Neural progenitor cell (in vitro differentiated cells): ENCODE measurements at regions not wholly inside any gene's neighbourhood (a gene's known extent, or its start where the extent isn't known, plus 50 kb on each side); places are given as distances from the start of the nearest gene placed in this dataset.

ENCODE experiments used
- DNase-seq: peaks from one replicate; pipeline ENCODE4 v3.0.0-alpha.2; 2016; ENCODE audit warnings: low spot score
- H2AFZ ChIP-seq: fragments of 200-600 bp; sonication (generic); replicated peaks from 2 replicates; pipeline ENCODE4 v1.6.1; 2016; ENCODE audit warnings: antibody characterized with exemption
- H3F3A ChIP-seq: fragments of 200-600 bp; sonication (generic); 2 replicates; pipeline ENCODE4 v1.6.1; 2016; ENCODE audit warnings: antibody characterized with exemption, low read depth
- H3K27ac ChIP-seq: fragments of 200-600 bp; sonication (generic); 2 replicates; pipeline ENCODE4 v1.5.1; 2016; ENCODE audit warnings: mild to moderate bottlenecking
- H3K27me3 ChIP-seq: fragments of 200-600 bp; sonication (generic); 2 replicates; pipeline ENCODE4 v1.6.1; 2016; ENCODE audit warnings: mild to moderate bottlenecking, moderate library complexity
- H3K36me3 ChIP-seq: fragments of 200-600 bp; sonication (generic); 2 replicates; pipeline ENCODE4 v1.5.1; 2016
- H3K4me1 ChIP-seq: fragments of 200-600 bp; sonication (generic); 2 replicates; pipeline ENCODE4 v1.6.1; 2016; ENCODE audit warnings: mixed run types
- H3K4me2 ChIP-seq: fragments of 200-600 bp; sonication (generic); 2 replicates; pipeline ENCODE4 v1.6.1; 2016
- H3K4me3 ChIP-seq: fragments of 200-600 bp; sonication (generic); 2 replicates; pipeline ENCODE4 v1.5.1; 2016
- H3K79me2 ChIP-seq: fragments of 200-600 bp; sonication (generic); 2 replicates; pipeline ENCODE4 v1.6.1; 2016; ENCODE audit warnings: low read depth
- H3K9ac ChIP-seq: fragments of 200-600 bp; sonication (generic); 2 replicates; pipeline ENCODE4 v1.6.1; 2016
- H3K9me3 ChIP-seq: fragments of 200-600 bp; sonication (generic); 2 replicates; pipeline ENCODE4 v1.5.1; 2016; ENCODE audit warnings: low read depth
- H4K20me1 ChIP-seq: fragments of 200-600 bp; sonication (generic); 2 replicates; pipeline ENCODE4 v1.6.1; 2016; ENCODE audit warnings: low read depth
- H3K27ac Mint-ChIP-seq: 3 replicates; pipeline ENCODE4 v1.8.0; 2021; ENCODE audit warnings: mixed read lengths
- H3K27me3 Mint-ChIP-seq: 2 replicates; pipeline ENCODE4 v1.8.0; 2022; ENCODE audit warnings: low read depth, mild to moderate bottlenecking, inconsistent platforms, moderate library complexity, mixed read lengths; ENCODE audit not compliant: insufficient read depth
- H3K36me3 Mint-ChIP-seq: 3 replicates; pipeline ENCODE4 v1.8.0; 2021; ENCODE audit warnings: mixed read lengths
- H3K4me1 Mint-ChIP-seq: 3 replicates; pipeline ENCODE4 v1.8.0; 2021; ENCODE audit warnings: mixed read lengths
- H3K4me3 Mint-ChIP-seq: 3 replicates; pipeline ENCODE4 v1.8.0; 2021; ENCODE audit warnings: mild to moderate bottlenecking, moderate library complexity, mixed read lengths
- H3K9me3 Mint-ChIP-seq: 3 replicates; pipeline ENCODE4 v1.8.0; 2020; ENCODE audit warnings: mixed read lengths
- CTCF ChIP-seq: fragments of 200-600 bp; sonication (generic); IDR thresholded peaks from 2 replicates; pipeline ENCODE4 v1.5.1; 2017; ENCODE audit warnings: antibody characterized with exemption, mild to moderate bottlenecking
- EZH2 ChIP-seq: fragments of 200-600 bp; sonication (generic); IDR thresholded peaks from 2 replicates; pipeline ENCODE4 v1.6.1; 2017; ENCODE audit warnings: antibody characterized with exemption, mild to moderate bottlenecking, moderate library complexity
- EZH2phosphoT487 ChIP-seq: fragments of 200-600 bp; sonication (generic); IDR thresholded peaks from 2 replicates; pipeline ENCODE4 v1.6.1; 2017; ENCODE audit warnings: antibody characterized with exemption

GRCh38 chr14:97726676-97727075, 929.5 kb downstream of the VRK1 start:
- Histone ChIP-seq H3K4me3 (no peak overlapping the region), H3F3A (no peaks in the 10 kb centered on the region), H3K9ac (no peak overlapping the region), H3K9me3 (no peaks in the 10 kb centered on the region), H3K27ac (no peak overlapping the region), H2AFZ (no peak overlapping the region), H3K27me3 (no peaks in the 10 kb centered on the region), H3K36me3 (no peaks in the 10 kb centered on the region), H4K20me1 (no peaks in the 10 kb centered on the region), H3K4me2 (no peak overlapping the region), H3K4me1 (no peaks in the 10 kb centered on the region), H3K79me2 (no peaks in the 10 kb centered on the region)
- Mint-ChIP-seq H3K9me3 (no peaks in the 10 kb centered on the region), H3K4me1 (peaks cover 4% of the 10 kb centered on the region), H3K27ac (no peak overlapping the region), H3K4me3 (no peak overlapping the region), H3K27me3 (no peaks in the 10 kb centered on the region), H3K36me3 (no peaks in the 10 kb centered on the region)
- TF ChIP-seq CTCF (no peak), EZH2 (no peak), EZH2phosphoT487 (no peak)
- no peak for DNase-seq

- H2AFZ ChIP-seq = no peak overlapping the region
- H3K79me2 ChIP-seq = no peaks in the 10 kb centered on the region
- H3K9me3 Mint-ChIP-seq = no peaks in the 10 kb centered on the region
- DNase-seq = no peak
- H4K20me1 ChIP-seq = no peaks in the 10 kb centered on the region
- H3K27ac ChIP-seq = no peak overlapping the region
- TF ChIP-seq EZH2phosphoT487 = no peak
- no peak for TF ChIP-seq CTCF
- no peak for TF ChIP-seq EZH2
- no peaks in the 10 kb centered on the region for H3K4me1 Mint-ChIP-seq
- no peak overlapping the region for H3K4me3 ChIP-seq
- H3K9ac ChIP-seq = no peak overlapping the region
- H3K27ac Mint-ChIP-seq = peak overlapping the region; percentile 25
- H3K4me3 Mint-ChIP-seq = no peak overlapping the region
- no peaks in the 10 kb centered on the region for H3F3A ChIP-seq
- H3K27me3 Mint-ChIP-seq = peaks cover 2% of the 10 kb centered on the region
- H3K4me2 ChIP-seq = no peak overlapping the region
- H3K4me1 ChIP-seq = no peaks in the 10 kb centered on the region
- no peaks in the 10 kb centered on the region for H3K36me3 Mint-ChIP-seq
- H3K27me3 ChIP-seq = no peaks in the 10 kb centered on the region
- H3K36me3 ChIP-seq = no peaks in the 10 kb centered on the region
- H3K9me3 ChIP-seq = no peaks in the 10 kb centered on the region
Observed at GRCh38 chr14:97730706-97731105, 933.5 kb downstream of the VRK1 start.

GRCh38 chr14:97731800-97732199, 934.6 kb downstream of the VRK1 start:
- no peak for DNase-seq
- TF ChIP-seq EZH2 (no peak), EZH2phosphoT487 (no peak), CTCF (no peak)

GRCh38 chr14:97747316-97747715, 950.1 kb downstream of the VRK1 start:
- H4K20me1 ChIP-seq = no peaks in the 10 kb centered on the region
- H2AFZ ChIP-seq = peak overlapping the region; percentile 33
- H3K27ac ChIP-seq = peak overlapping the region; percentile 24
- H3K4me2 ChIP-seq = peak overlapping the region; percentile 42
- no peak overlapping the region for H3K9ac ChIP-seq
- peak; percentile 14 for DNase-seq
- peaks cover 6% of the 10 kb centered on the region for H3K4me1 ChIP-seq
- no peaks in the 10 kb centered on the region for H3K27me3 Mint-ChIP-seq
- TF ChIP-seq EZH2 (no peak), CTCF (no peak), EZH2phosphoT487 (no peak)
- H3K4me1 Mint-ChIP-seq = peaks cover 7% of the 10 kb centered on the region
- no peak overlapping the region for H3K4me3 Mint-ChIP-seq
- H3K9me3 ChIP-seq = no peaks in the 10 kb centered on the region
- no peak overlapping the region for H3K4me3 ChIP-seq
- H3K27me3 ChIP-seq = no peaks in the 10 kb centered on the region
- H3K9me3 Mint-ChIP-seq = peaks cover 2% of the 10 kb centered on the region
- H3F3A ChIP-seq = no peaks in the 10 kb centered on the region
- no peak overlapping the region for H3K27ac Mint-ChIP-seq
- no peaks in the 10 kb centered on the region for H3K36me3 ChIP-seq
- H3K36me3 Mint-ChIP-seq = no peaks in the 10 kb centered on the region
- H3K79me2 ChIP-seq = no peaks in the 10 kb centered on the region

More at GRCh38 chr14:97731800-97732199, 934.6 kb downstream of the VRK1 start:
- no peaks in the 10 kb centered on the region for H3K79me2 ChIP-seq
- no peaks in the 10 kb centered on the region for H3K4me1 ChIP-seq
- H3K27ac ChIP-seq = no peak overlapping the region
- no peak overlapping the region for H3K4me2 ChIP-seq
- no peaks in the 10 kb centered on the region for H3K4me1 Mint-ChIP-seq
- H3K36me3 ChIP-seq = no peaks in the 10 kb centered on the region
- no peak overlapping the region for H3K9ac ChIP-seq
- H3K9me3 Mint-ChIP-seq = no peaks in the 10 kb centered on the region
- H3K9me3 ChIP-seq = no peaks in the 10 kb centered on the region
- no peak overlapping the region for H3K4me3 Mint-ChIP-seq
- no peaks in the 10 kb centered on the region for H3K36me3 Mint-ChIP-seq
- H4K20me1 ChIP-seq = no peaks in the 10 kb centered on the region
- no peak overlapping the region for H2AFZ ChIP-seq
- H3K4me3 ChIP-seq = no peak overlapping the region
- no peak overlapping the region for H3K27ac Mint-ChIP-seq
- H3F3A ChIP-seq = no peaks in the 10 kb centered on the region
- H3K27me3 Mint-ChIP-seq = peaks cover 2% of the 10 kb centered on the region
- no peaks in the 10 kb centered on the region for H3K27me3 ChIP-seq
